Kidney epithelial cell (primary cell): ENCODE measurements at regions not wholly inside any gene's neighbourhood (a gene's known extent, or its start where the extent isn't known, plus 50 kb on each side); places are given as distances from the start of the nearest gene placed in this dataset.

Experiments used
- DNase-seq: peaks from one replicate; pipeline ENCODE4 v3.0.0-alpha.2; 2010; ENCODE audit warnings: low read depth
- H3K27me3 ChIP-seq: 2 replicates; pipeline ENCODE4 v1.6.0; 2011; ENCODE audit warnings: low read length; ENCODE audit not compliant: control insufficient read depth, insufficient read depth
- H3K36me3 ChIP-seq: 2 replicates; pipeline ENCODE4 v1.5.1; 2011; ENCODE audit warnings: low read length; ENCODE audit not compliant: control insufficient read depth, insufficient read depth
- H3K4me3 ChIP-seq: 2 replicates; pipeline ENCODE4 v1.5.1; 2011; ENCODE audit warnings: low read depth, mild to moderate bottlenecking, control low read depth, low read length
- CTCF ChIP-seq: IDR thresholded peaks from 2 replicates; pipeline ENCODE4 v1.5.1; 2011; ENCODE audit warnings: mild to moderate bottlenecking, moderate library complexity, low read length, control low read depth, inconsistent platforms; ENCODE audit not compliant: insufficient read depth, poor library complexity, severe bottlenecking

- DNase-seq: no peak
- TF ChIP-seq CTCF: no peak
- H3K27me3 ChIP-seq: no peaks in the 10 kb centered on the region
Observed at GRCh38 chr5:148915224-148915817, 88.9 kb downstream of the ADRB2 start.

DNA sequence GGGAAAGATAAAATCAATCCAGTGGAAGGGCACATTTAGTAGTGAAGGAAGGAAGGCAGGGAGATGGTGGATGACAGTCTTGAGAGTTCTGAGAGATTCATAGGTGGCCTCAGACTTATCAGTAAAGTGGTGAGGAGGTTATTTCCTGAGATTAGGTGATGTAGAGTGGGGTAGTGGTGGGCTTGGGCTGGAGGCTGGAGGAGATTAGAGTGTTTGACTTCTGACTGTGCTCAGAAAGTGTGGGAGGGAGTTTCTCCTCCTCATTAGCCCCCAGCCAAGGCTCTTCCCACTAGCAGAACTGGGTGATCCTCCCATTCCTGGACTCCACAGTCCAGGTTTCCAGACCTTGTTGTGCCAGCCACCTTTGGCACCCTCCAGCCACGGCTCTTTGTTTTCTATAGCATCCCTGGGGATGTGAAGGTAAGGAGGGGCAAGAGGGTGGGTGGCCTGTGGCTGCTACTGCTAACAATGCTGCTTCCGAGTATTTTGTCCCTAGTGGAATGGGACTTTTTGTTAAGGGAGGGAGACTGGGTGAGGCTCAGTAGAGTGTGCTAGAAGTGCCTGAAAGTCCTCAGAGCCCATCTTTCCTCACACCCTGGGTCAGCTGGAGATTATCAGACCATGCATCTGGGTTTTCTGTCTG, 94.4 kb downstream of the ADRB2 start:
- no peak for DNase-seq
- no peak for TF ChIP-seq CTCF
- no peak overlapping the region for H3K4me3 ChIP-seq
- H3K36me3 ChIP-seq: no peaks in the 10 kb centered on the region
- no peaks in the 10 kb centered on the region for H3K27me3 ChIP-seq

More at GRCh38 chr5:148915224-148915817, 88.9 kb downstream of the ADRB2 start:
- H3K36me3 ChIP-seq: no peaks in the 10 kb centered on the region
- no peak overlapping the region for H3K4me3 ChIP-seq

DNA sequence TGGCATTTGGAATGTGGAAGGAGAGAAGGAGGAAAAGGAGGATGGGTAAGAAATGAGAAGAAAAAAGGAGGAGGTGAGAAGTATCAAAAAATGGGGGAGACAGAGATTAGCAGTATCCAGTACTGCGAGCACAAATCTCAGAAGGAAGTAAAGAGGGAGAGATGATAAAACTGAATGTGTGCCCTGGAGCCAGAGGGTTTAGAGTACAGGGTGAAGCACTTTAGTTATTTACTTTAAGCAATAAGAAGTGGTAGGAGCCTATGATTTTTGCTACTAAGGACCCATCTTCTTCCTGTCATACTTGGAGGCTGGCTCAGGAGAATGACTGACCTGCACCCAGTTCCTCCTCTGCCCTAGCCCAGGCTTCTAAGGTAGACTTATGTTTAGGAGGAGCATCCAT, 94.9 kb downstream of the ADRB2 start:
- H3K36me3 ChIP-seq: no peaks in the 10 kb centered on the region
- no peak overlapping the region for H3K4me3 ChIP-seq
- no peak for DNase-seq

GRCh38 chr5:148922606-148923005, 96.2 kb downstream of the ADRB2 start:
- no peak for TF ChIP-seq CTCF
- H3K36me3 ChIP-seq: no peaks in the 10 kb centered on the region
- no peak for DNase-seq
- no peak overlapping the region for H3K4me3 ChIP-seq
- H3K27me3 ChIP-seq: no peaks in the 10 kb centered on the region

More for the DNA sequence above, 94.9 kb downstream of the ADRB2 start:
- H3K27me3 ChIP-seq: no peaks in the 10 kb centered on the region
- no peak for TF ChIP-seq CTCF

- Histone ChIP-seq H3K4me3 (no peak overlapping the region), H3K27me3 (no peaks in the 10 kb centered on the region), H3K36me3 (no peaks in the 10 kb centered on the region)
- no peak for TF ChIP-seq CTCF
- DNase-seq: no peak
Observed at GRCh38 chr5:148923023-148923422, 96.6 kb downstream of the ADRB2 start.

DNA sequence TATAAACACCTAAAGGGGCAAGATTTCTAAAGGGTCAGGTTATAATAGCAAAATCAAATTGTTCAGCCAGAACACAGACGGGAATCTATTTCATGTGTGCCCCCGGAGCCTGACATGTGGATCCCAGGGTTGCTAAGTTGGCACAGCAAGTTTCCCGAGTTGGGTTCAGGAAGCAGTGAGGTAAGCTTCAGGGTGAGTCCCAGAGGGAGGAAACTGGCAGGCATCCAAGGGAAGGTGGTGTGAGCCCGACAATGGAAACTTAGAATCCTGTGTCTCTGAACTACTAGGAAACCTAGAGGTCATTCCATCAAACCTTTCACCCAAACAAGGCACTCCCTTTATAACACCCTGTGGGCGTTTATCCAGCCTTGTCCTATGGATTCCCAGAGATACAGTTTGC, 98.4 kb downstream of the ADRB2 start:
- no peak overlapping the region for H3K4me3 ChIP-seq
- H3K27me3 ChIP-seq: no peaks in the 10 kb centered on the region
- H3K36me3 ChIP-seq: no peaks in the 10 kb centered on the region
- TF ChIP-seq CTCF: no peak
- no peak for DNase-seq
